ENCODE measurements at regions not wholly inside any gene's neighbourhood (a gene's known extent, or its start where the extent isn't known, plus 50 kb on each side); places are given as distances from the start of the nearest gene placed in this dataset.

- peaks cover 2% of the 10 kb centered on the region for H3K36me3 ChIP-seq (ENCODE audit: insufficient read depth, insufficient read length, low read length)
- no peak for DNase-seq (ENCODE audit: low read depth, low spot score)
Observed at GRCh38 chr18:55833543-55833942, 245.6 kb upstream of the TCF4 start.

DNA sequence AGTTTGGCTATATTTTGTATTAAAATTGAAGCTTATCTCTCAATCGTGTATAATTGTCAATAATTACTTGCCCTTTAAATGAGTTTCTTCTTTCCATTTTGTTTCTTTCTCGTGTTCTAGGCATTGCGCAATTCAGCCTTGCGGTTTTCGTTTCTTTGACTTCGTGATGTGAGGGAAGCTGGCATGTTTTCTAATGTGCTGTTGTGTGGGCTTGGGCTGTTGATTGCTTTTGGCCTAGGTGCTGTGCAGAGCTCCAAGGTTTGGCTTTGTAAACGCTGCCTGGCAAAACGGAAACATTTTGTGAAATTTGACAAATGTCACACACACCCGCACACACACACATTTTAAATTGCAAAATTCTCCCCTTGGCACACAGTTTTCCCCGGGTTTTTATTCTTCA, 242.6 kb upstream of the TCF4 start:
- TF ChIP-seq YY1 (IDR thresholded peaks at IDR 0.05; ENCODE audit: insufficient read depth, insufficient read length) (no peak), ZNF274 (IDR thresholded peaks at IDR 0.05; ENCODE audit: low read depth, low read length) (no peak), SUZ12 (IDR thresholded peaks at IDR 0.05; ENCODE audit: extremely low read depth, insufficient read depth, insufficient read length) (no peak)
- no peaks in the 10 kb centered on the region for H3K36me3 ChIP-seq (ENCODE audit: insufficient read depth, insufficient read length, low read length)
- H3K27me3 ChIP-seq (ENCODE audit: insufficient read depth, insufficient read length), result no peaks in the 10 kb centered on the region
- no peak for DNase-seq (ENCODE audit: low read depth, low spot score)
- H3K9me3 ChIP-seq (ENCODE audit: insufficient read depth, low read length), result no peaks in the 10 kb centered on the region; the same call in 1 of the 2 replicates
- no peaks in the 10 kb centered on the region for H3K4me1 ChIP-seq (ENCODE audit: insufficient read depth, insufficient read length)
- no peak overlapping the region for H3K4me3 ChIP-seq (ENCODE audit: insufficient read length, low read depth)
- H3K9ac ChIP-seq (ENCODE audit: insufficient read length, low read depth), result no peak overlapping the region

More at GRCh38 chr18:55833543-55833942, 245.6 kb upstream of the TCF4 start:
- Histone ChIP-seq H3K9ac (ENCODE audit: insufficient read length, low read depth) (no peak overlapping the region), H3K27me3 (ENCODE audit: insufficient read depth, insufficient read length) (no peaks in the 10 kb centered on the region), H3K9me3 (ENCODE audit: insufficient read depth, low read length) (peaks cover 10% of the 10 kb centered on the region; the same call in 1 of the 2 replicates), H3K4me1 (ENCODE audit: insufficient read depth, insufficient read length) (no peaks in the 10 kb centered on the region), H3K4me3 (ENCODE audit: insufficient read length, low read depth) (no peak overlapping the region)
- TF ChIP-seq SUZ12 (IDR thresholded peaks at IDR 0.05; ENCODE audit: extremely low read depth, insufficient read depth, insufficient read length) (no peak), ZNF274 (IDR thresholded peaks at IDR 0.05; ENCODE audit: low read depth, low read length) (no peak), YY1 (IDR thresholded peaks at IDR 0.05; ENCODE audit: insufficient read depth, insufficient read length) (no peak)

GRCh38 chr18:55821219-55821618, 233.2 kb upstream of the TCF4 start:
- Histone ChIP-seq H3K27me3 (ENCODE audit: insufficient read depth, insufficient read length) (no peaks in the 10 kb centered on the region), H3K9ac (ENCODE audit: insufficient read length, low read depth) (no peak overlapping the region), H3K4me3 (ENCODE audit: insufficient read length, low read depth) (no peak overlapping the region), H3K36me3 (ENCODE audit: insufficient read depth, insufficient read length, low read length) (no peaks in the 10 kb centered on the region), H3K9me3 (ENCODE audit: insufficient read depth, low read length) (no peaks in the 10 kb centered on the region), H3K4me1 (ENCODE audit: insufficient read depth, insufficient read length) (no peaks in the 10 kb centered on the region)
- no peak for DNase-seq (ENCODE audit: low read depth, low spot score)
- TF ChIP-seq SUZ12 (IDR thresholded peaks at IDR 0.05; ENCODE audit: extremely low read depth, insufficient read depth, insufficient read length), result no peak
- TF ChIP-seq YY1 (IDR thresholded peaks at IDR 0.05; ENCODE audit: insufficient read depth, insufficient read length), result no peak
- TF ChIP-seq ZNF274 (IDR thresholded peaks at IDR 0.05; ENCODE audit: low read depth, low read length), result no peak

DNA sequence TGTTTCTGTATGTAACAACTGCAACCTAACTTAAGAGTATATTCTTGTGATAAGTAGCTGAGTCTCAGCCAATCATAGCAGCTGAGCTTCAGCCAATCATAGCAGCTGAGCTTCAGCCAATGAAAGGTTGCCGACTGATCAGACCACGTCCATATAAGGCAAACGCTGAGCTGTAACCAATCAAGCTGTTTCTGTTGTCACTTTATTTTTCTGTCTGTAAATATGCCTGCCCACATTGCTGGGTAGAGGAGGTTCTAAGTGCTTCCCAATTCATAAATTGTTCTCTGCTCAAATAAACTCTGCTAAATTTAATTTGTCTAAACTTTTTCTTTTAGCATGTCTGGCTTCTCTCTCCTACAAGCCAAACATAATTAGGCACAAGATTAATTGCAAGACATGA, 231.5 kb upstream of the TCF4 start:
- no peaks in the 10 kb centered on the region for H3K4me1 ChIP-seq (ENCODE audit: insufficient read depth, insufficient read length)
- TF ChIP-seq YY1 (IDR thresholded peaks at IDR 0.05; ENCODE audit: insufficient read depth, insufficient read length), result no peak
- TF ChIP-seq SUZ12 (IDR thresholded peaks at IDR 0.05; ENCODE audit: extremely low read depth, insufficient read depth, insufficient read length), result no peak
- no peak for TF ChIP-seq ZNF274 (IDR thresholded peaks at IDR 0.05; ENCODE audit: low read depth, low read length)
- H3K36me3 ChIP-seq (ENCODE audit: insufficient read depth, insufficient read length, low read length), result no peaks in the 10 kb centered on the region
- no peak overlapping the region for H3K9ac ChIP-seq (ENCODE audit: insufficient read length, low read depth)
- no peak for DNase-seq (ENCODE audit: low read depth, low spot score)
- H3K4me3 ChIP-seq (ENCODE audit: insufficient read length, low read depth), result no peak overlapping the region
- no peaks in the 10 kb centered on the region for H3K27me3 ChIP-seq (ENCODE audit: insufficient read depth, insufficient read length)
- H3K9me3 ChIP-seq (ENCODE audit: insufficient read depth, low read length), result no peaks in the 10 kb centered on the region

- no peak overlapping the region for H3K9ac ChIP-seq (ENCODE audit: insufficient read length, low read depth)
- H3K27me3 ChIP-seq (ENCODE audit: insufficient read depth, insufficient read length), result no peaks in the 10 kb centered on the region
- TF ChIP-seq YY1 (IDR thresholded peaks at IDR 0.05; ENCODE audit: insufficient read depth, insufficient read length) (no peak), ZNF274 (IDR thresholded peaks at IDR 0.05; ENCODE audit: low read depth, low read length) (no peak), SUZ12 (IDR thresholded peaks at IDR 0.05; ENCODE audit: extremely low read depth, insufficient read depth, insufficient read length) (no peak)
- H3K4me3 ChIP-seq (ENCODE audit: insufficient read length, low read depth), result no peak overlapping the region
- H3K4me1 ChIP-seq (ENCODE audit: insufficient read depth, insufficient read length), result no peaks in the 10 kb centered on the region
- no peaks in the 10 kb centered on the region for H3K9me3 ChIP-seq (ENCODE audit: insufficient read depth, low read length)
- no peak for DNase-seq (ENCODE audit: low read depth, low spot score)
- no peaks in the 10 kb centered on the region for H3K36me3 ChIP-seq (ENCODE audit: insufficient read depth, insufficient read length, low read length)
Observed at GRCh38 chr18:55818284-55818683, 230.3 kb upstream of the TCF4 start.

- no peak for DNase-seq (ENCODE audit: low read depth, low spot score)
- H3K4me1 ChIP-seq (ENCODE audit: insufficient read depth, insufficient read length), result no peaks in the 10 kb centered on the region
- no peaks in the 10 kb centered on the region for H3K36me3 ChIP-seq (ENCODE audit: insufficient read depth, insufficient read length, low read length)
- no peak overlapping the region for H3K9ac ChIP-seq (ENCODE audit: insufficient read length, low read depth)
- TF ChIP-seq ZNF274 (IDR thresholded peaks at IDR 0.05; ENCODE audit: low read depth, low read length) (no peak), YY1 (IDR thresholded peaks at IDR 0.05; ENCODE audit: insufficient read depth, insufficient read length) (no peak), SUZ12 (IDR thresholded peaks at IDR 0.05; ENCODE audit: extremely low read depth, insufficient read depth, insufficient read length) (no peak)
- no peak overlapping the region for H3K4me3 ChIP-seq (ENCODE audit: insufficient read length, low read depth)
- H3K9me3 ChIP-seq (ENCODE audit: insufficient read depth, low read length), result no peaks in the 10 kb centered on the region
- H3K27me3 ChIP-seq (ENCODE audit: insufficient read depth, insufficient read length), result no peaks in the 10 kb centered on the region
Observed at GRCh38 chr18:55811925-55812324, 223.9 kb upstream of the TCF4 start.

DNA sequence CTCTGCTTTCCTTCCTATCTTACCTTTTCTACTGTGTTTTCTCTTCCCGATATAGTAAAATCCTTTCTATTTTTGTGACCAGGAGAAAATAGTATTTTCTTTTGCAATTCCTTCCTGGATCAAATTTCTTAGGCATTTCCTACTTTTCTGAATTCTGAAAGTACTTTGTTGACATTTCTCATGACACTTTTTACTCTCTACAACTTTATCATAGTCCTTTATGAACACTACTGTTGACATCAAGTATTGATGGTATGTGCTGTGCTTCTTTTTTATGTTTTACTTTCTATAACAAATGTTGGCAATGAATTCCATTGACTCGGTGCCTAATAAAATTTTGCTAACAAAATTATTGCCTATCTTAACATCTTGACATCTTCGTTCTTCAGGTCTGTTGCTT, 217.7 kb upstream of the TCF4 start:
- DNase-seq (ENCODE audit: low read depth, low spot score), result no peak
- no peak for TF ChIP-seq SUZ12 (IDR thresholded peaks at IDR 0.05; ENCODE audit: extremely low read depth, insufficient read depth, insufficient read length)
- no peak for TF ChIP-seq ZNF274 (IDR thresholded peaks at IDR 0.05; ENCODE audit: low read depth, low read length)
- TF ChIP-seq YY1 (IDR thresholded peaks at IDR 0.05; ENCODE audit: insufficient read depth, insufficient read length), result no peak
- no peaks in the 10 kb centered on the region for H3K4me1 ChIP-seq (ENCODE audit: insufficient read depth, insufficient read length)

More for the DNA sequence above, 217.7 kb upstream of the TCF4 start:
- Histone ChIP-seq H3K36me3 (ENCODE audit: insufficient read depth, insufficient read length, low read length) (no peaks in the 10 kb centered on the region), H3K9me3 (ENCODE audit: insufficient read depth, low read length) (no peaks in the 10 kb centered on the region), H3K4me3 (ENCODE audit: insufficient read length, low read depth) (no peak overlapping the region), H3K27me3 (ENCODE audit: insufficient read depth, insufficient read length) (no peaks in the 10 kb centered on the region), H3K9ac (ENCODE audit: insufficient read length, low read depth) (no peak overlapping the region)
